ENCODE measurements at regions not wholly inside any gene's neighbourhood (a gene's known extent, or its start where the extent isn't known, plus 50 kb on each side); places are given as distances from the start of the nearest gene placed in this dataset.

GRCh38 chr16:35910409-35910808 is 2451.0 kb downstream of the TP53TG3F start:
- no peak for TF ChIP-seq CTCF (IDR thresholded peaks at IDR 0.05)
- TF ChIP-seq POLR2AphosphoS5 (IDR thresholded peaks at IDR 0.05; ENCODE audit: low read depth, low read length) = no peak
- no peak for TF ChIP-seq TCF7L2 (IDR thresholded peaks at IDR 0.05; ENCODE audit: low read depth, low read length)

Measured in Panc1 (cell line).